A673 (cell line): ENCODE measurements at regions not wholly inside any gene's neighbourhood (a gene's known extent, or its start where the extent isn't known, plus 50 kb on each side); places are given as distances from the start of the nearest gene placed in this dataset.

Experiments used
- BruUV-seq: library from RNA; stranded (reverse); fragments of 400-500 nt; replicated peaks from 2 replicates; lab custom pipeline; 2021; lab: Mats Ljungman, UMichigan
- CTCF ChIA-PET: fragments of 300-600 bp; sonication (Branson Sonifier 250); formaldehyde crosslinking; loops from one replicate; lab custom pipeline; 2022; ENCODE audit warnings: antibody characterized with exemption; lab: Charles Lee
- POLR2A ChIA-PET: fragments of 300-600 bp; sonication (Branson Sonifier 250); formaldehyde crosslinking; loops from one replicate; lab custom pipeline; 2022; ENCODE audit warnings: antibody characterized with exemption; ENCODE audit not compliant: low non-redundant PET; lab: Charles Lee
- DNase-seq: peaks from one replicate; pipeline ENCODE4 v3.0.0-alpha.2; 2015; ENCODE audit warnings: low spot score
- H3K27ac ChIP-seq: fragments of 200-600 bp; sonication (generic); 2 replicates; pipeline ENCODE4 v1.5.1; 2016; ENCODE audit warnings: mixed run types, low read depth, mild to moderate bottlenecking, mixed read lengths, antibody characterized with exemption, low read length; ENCODE audit not compliant: poor library complexity, severe bottlenecking
- H3K27me3 ChIP-seq: fragments of 200-600 bp; sonication (generic); replicated peaks from 2 replicates; pipeline ENCODE4 v1.6.1; 2017; ENCODE audit warnings: mixed run types, low read depth, mild to moderate bottlenecking, mixed read lengths, antibody characterized with exemption, low read length; ENCODE audit not compliant: insufficient read depth, poor library complexity
- H3K36me3 ChIP-seq: fragments of 200-600 bp; sonication (generic); 2 replicates; pipeline ENCODE4 v1.6.1; 2016; ENCODE audit warnings: mixed run types, mild to moderate bottlenecking, mixed read lengths, antibody characterized with exemption, low read length; ENCODE audit not compliant: insufficient read depth, poor library complexity, severe bottlenecking
- H3K4me1 ChIP-seq: fragments of 200-600 bp; sonication (generic); 2 replicates; pipeline ENCODE4 v1.6.1; 2017; ENCODE audit warnings: mixed run types, mild to moderate bottlenecking, mixed read lengths, antibody characterized with exemption, low read length; ENCODE audit not compliant: insufficient read depth, poor library complexity, severe bottlenecking
- H3K4me3 ChIP-seq: fragments of 200-600 bp; sonication (generic); 2 replicates; pipeline ENCODE4 v1.5.1; 2016; ENCODE audit warnings: low read depth, mixed run types, mild to moderate bottlenecking, mixed read lengths, low read length; ENCODE audit not compliant: poor library complexity, severe bottlenecking
- H3K9me3 ChIP-seq: fragments of 200-600 bp; sonication (generic); 2 replicates; pipeline ENCODE4 v1.6.1; 2016; ENCODE audit warnings: mixed run types, low read depth, mild to moderate bottlenecking, mixed read lengths, antibody characterized with exemption, low read length; ENCODE audit not compliant: poor library complexity, severe bottlenecking
- CTCF ChIP-seq: fragments of 300-800, 200-600 bp; sonication (generic); conservative IDR thresholded peaks from 2 replicates; pipeline ENCODE4 v1.5.1; 2017; ENCODE audit warnings: low read depth, mild to moderate bottlenecking, antibody characterized with exemption, low read length, moderate library complexity, mixed read lengths
- EZH2 ChIP-seq: fragments of 200-600 bp; sonication (generic); IDR thresholded peaks from 2 replicates; pipeline ENCODE4 v1.6.1; 2017; ENCODE audit warnings: borderline replicate concordance, low read depth, mild to moderate bottlenecking, mixed read lengths, antibody characterized with exemption, low read length; ENCODE audit not compliant: poor library complexity, severe bottlenecking
- intact Hi-C: fragments of 100-400 bp; cut with micrococcal nuclease; formaldehyde crosslinking; loops from one replicate; pipeline ENCODE4 v1.10.0; 2022; ENCODE audit not compliant: unreplicated experiment

- Histone ChIP-seq H3K9me3 (no peaks in the 10 kb centered on the region), H3K4me1 (no peaks in the 10 kb centered on the region), H3K27me3 (peaks cover 3% of the 10 kb centered on the region), H3K27ac (no peak overlapping the region), H3K4me3 (no peak overlapping the region), H3K36me3 (no peaks in the 10 kb centered on the region)
- BruUV-seq = no TSS peak
- intact Hi-C loops = loop anchor here (1.0 kb wide), 1 partner anchor 50 kb away; no protein-coding TSS in a partner anchor
- TF ChIP-seq CTCF (no peak), EZH2 (no peak)
- ChIA-PET POLR2A (no interaction called here), CTCF (no interaction called here)
- DNase-seq = no peak
These were observed 676.3 kb upstream of the CDH8 start for GRCh38 chr16:62712566-62712965.

GRCh38 chr16:62711797-62712196 lies 675.6 kb upstream of the CDH8 start:
- CTCF ChIA-PET = no interaction called here
- POLR2A ChIA-PET = no interaction called here
- peak; percentile 4 for DNase-seq
- no peak overlapping the region for H3K4me3 ChIP-seq
- TF ChIP-seq EZH2 (no peak), CTCF (no peak)
- H3K4me1 ChIP-seq = no peaks in the 10 kb centered on the region
- no peak overlapping the region for H3K27ac ChIP-seq
- H3K27me3 ChIP-seq = peaks cover 3% of the 10 kb centered on the region
- intact Hi-C loops = loop anchor here (1.0 kb wide), 1 partner anchor 49 kb away; no protein-coding TSS in a partner anchor
- H3K9me3 ChIP-seq = no peaks in the 10 kb centered on the region
- no TSS peak for BruUV-seq
- no peaks in the 10 kb centered on the region for H3K36me3 ChIP-seq

- H3K36me3 ChIP-seq = no peaks in the 10 kb centered on the region
- H3K27me3 ChIP-seq = peaks cover 3% of the 10 kb centered on the region
- H3K4me3 ChIP-seq = no peak overlapping the region
- no peak for DNase-seq
- H3K9me3 ChIP-seq = no peaks in the 10 kb centered on the region
- POLR2A ChIA-PET = no interaction called here
- no peaks in the 10 kb centered on the region for H3K4me1 ChIP-seq
- intact Hi-C loops = no loop called here
- H3K27ac ChIP-seq = no peak overlapping the region
- BruUV-seq = no TSS peak
- CTCF ChIA-PET = no interaction called here
- no peak for TF ChIP-seq EZH2
These were observed 673.6 kb upstream of the CDH8 start for GRCh38 chr16:62709794-62710193.

GRCh38 chr16:62701426-62701825 lies 665.2 kb upstream of the CDH8 start:
- POLR2A ChIA-PET = no interaction called here
- CTCF ChIA-PET = no interaction called here
- TF ChIP-seq CTCF (no peak), EZH2 (no peak)

More at GRCh38 chr16:62701426-62701825, 665.2 kb upstream of the CDH8 start:
- Histone ChIP-seq H3K9me3 (peaks cover 4% of the 10 kb centered on the region), H3K36me3 (no peaks in the 10 kb centered on the region), H3K4me3 (no peak overlapping the region), H3K4me1 (no peaks in the 10 kb centered on the region), H3K27ac (no peak overlapping the region), H3K27me3 (no peaks in the 10 kb centered on the region)
- intact Hi-C loops = no loop called here
- DNase-seq = no peak
- no TSS peak for BruUV-seq
